Gastroesophageal sphincter (tissue), 3 donors: ENCODE measurements at regions not wholly inside any gene's neighbourhood (a gene's known extent, or its start where the extent isn't known, plus 50 kb on each side); places are given as distances from the start of the nearest gene placed in this dataset.

Experiments used
- CTCF ChIP-seq, 4 experiments: fragments of 200-600 bp in 2 of 4; fragments of 450-650 bp in 2 of 4; sonication (generic) in 1 of 4; IDR thresholded peaks; one replicate each; pipeline ENCODE4 v1.5.1; 2017 to 2019; ENCODE audit warnings: antibody characterized with exemption in 4 of 4, mild to moderate bottlenecking in 2 of 4, moderate library complexity in 2 of 4
- POLR2A ChIP-seq, 2 donors: fragments of 450-650 bp; IDR thresholded peaks; one replicate each; pipeline ENCODE4 v1.6.1; 2017; ENCODE audit warnings: antibody characterized with exemption in 2 of 2, mild to moderate bottlenecking in 2 of 2, moderate library complexity in 1 of 2
- POLR2AphosphoS5 ChIP-seq: sonication (generic); formaldehyde crosslinking; IDR thresholded peaks from one replicate; pipeline ENCODE4 v1.6.1; 2017; ENCODE audit warnings: antibody characterized with exemption

GRCh38 chr9:104240890-104241289 is 146.8 kb downstream of the SMC2 start:
- no peak for TF ChIP-seq POLR2A (IDR thresholded peaks at IDR 0.05)
- no peak for TF ChIP-seq CTCF (IDR thresholded peaks at IDR 0.05)
- TF ChIP-seq POLR2AphosphoS5 = no peak
